ENCODE measurements at regions not wholly inside any gene's neighbourhood (a gene's known extent, or its start where the extent isn't known, plus 50 kb on each side); places are given as distances from the start of the nearest gene placed in this dataset.

DNA sequence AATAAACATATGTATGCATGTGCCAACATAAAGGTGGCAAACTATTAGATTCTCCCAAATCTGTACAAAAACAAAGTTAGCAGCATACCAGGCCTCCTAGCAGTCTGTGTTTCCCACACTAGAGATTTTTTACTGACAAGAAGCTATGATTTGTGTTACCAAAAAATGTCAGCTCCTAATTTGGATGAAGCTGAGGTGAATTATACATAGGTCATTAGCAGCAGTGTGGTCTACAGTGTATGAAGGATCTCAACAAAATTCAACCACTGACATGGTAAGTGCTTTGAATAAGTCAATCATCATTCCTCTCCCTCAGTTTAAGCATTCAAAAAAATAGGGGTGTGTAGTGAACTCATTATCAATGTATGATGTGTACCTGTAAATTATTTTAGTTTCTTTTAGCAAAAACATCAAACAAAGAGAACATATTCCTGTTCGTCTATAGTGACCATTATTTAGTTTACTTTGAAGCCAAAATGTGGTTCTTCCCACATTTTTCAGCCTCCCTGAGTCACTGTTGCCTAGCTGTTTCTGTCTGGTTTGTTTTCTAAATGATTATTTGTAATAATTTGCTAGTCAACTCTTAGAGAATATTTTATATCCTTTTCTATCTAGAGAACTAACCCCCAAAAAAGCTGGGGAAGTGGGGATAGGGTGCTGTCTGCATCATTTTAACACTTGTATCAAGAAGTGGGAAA lies 52.1 kb upstream of the RGMB start:
- TF ChIP-seq CTCF (IDR thresholded peaks at IDR 0.05; ENCODE audit: low read depth, low read length, missing input control) (no peak), RAD21 (IDR thresholded peaks at IDR 0.05) (no peak), SP1 (IDR thresholded peaks at IDR 0.05) (no peak), TAF1 (conservative IDR thresholded peaks at IDR 0.05) (no peak)
- TF ChIP-seq, protein P1, sequence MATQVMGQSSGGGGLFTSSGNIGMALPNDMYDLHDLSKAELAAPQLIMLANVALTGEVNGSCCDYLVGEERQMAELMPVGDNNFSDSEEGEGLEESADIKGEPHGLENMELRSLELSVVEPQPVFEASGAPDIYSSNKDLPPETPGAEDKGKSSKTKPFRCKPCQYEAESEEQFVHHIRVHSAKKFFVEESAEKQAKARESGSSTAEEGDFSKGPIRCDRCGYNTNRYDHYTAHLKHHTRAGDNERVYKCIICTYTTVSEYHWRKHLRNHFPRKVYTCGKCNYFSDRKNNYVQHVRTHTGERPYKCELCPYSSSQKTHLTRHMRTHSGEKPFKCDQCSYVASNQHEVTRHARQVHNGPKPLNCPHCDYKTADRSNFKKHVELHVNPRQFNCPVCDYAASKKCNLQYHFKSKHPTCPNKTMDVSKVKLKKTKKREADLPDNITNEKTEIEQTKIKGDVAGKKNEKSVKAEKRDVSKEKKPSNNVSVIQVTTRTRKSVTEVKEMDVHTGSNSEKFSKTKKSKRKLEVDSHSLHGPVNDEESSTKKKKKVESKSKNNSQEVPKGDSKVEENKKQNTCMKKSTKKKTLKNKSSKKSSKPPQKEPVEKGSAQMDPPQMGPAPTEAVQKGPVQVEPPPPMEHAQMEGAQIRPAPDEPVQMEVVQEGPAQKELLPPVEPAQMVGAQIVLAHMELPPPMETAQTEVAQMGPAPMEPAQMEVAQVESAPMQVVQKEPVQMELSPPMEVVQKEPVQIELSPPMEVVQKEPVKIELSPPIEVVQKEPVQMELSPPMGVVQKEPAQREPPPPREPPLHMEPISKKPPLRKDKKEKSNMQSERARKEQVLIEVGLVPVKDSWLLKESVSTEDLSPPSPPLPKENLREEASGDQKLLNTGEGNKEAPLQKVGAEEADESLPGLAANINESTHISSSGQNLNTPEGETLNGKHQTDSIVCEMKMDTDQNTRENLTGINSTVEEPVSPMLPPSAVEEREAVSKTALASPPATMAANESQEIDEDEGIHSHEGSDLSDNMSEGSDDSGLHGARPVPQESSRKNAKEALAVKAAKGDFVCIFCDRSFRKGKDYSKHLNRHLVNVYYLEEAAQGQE (IDR thresholded peaks at IDR 0.05): no peak
- TF ChIP-seq, protein P2, sequence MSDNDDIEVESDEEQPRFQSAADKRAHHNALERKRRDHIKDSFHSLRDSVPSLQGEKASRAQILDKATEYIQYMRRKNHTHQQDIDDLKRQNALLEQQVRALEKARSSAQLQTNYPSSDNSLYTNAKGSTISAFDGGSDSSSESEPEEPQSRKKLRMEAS (IDR thresholded peaks at IDR 0.05): no peak

Data from liver (tissue), 3 donors.